C4-2B (cell line): ENCODE measurements at regions not wholly inside any gene's neighbourhood (a gene's known extent, or its start where the extent isn't known, plus 50 kb on each side); places are given as distances from the start of the nearest gene placed in this dataset.

ENCODE experiments used
- H3K27ac ChIP-seq: fragments of 450-650 bp; 2 replicates; pipeline ENCODE4 v1.5.1; 2017
- CTCF ChIP-seq: fragments of 450-650 bp; conservative IDR thresholded peaks from 2 replicates; pipeline ENCODE4 v1.5.1; 2017; ENCODE audit warnings: mild to moderate bottlenecking
- ZFX ChIP-seq: fragments of 450-650 bp; IDR thresholded peaks from 2 replicates; pipeline ENCODE4 v1.6.1; 2017

- TF ChIP-seq ZFX, result no peak
- no peak for TF ChIP-seq CTCF
- H3K27ac ChIP-seq, result no peak overlapping the region
These were observed 1092.3 kb downstream of the EFNB2 start for GRCh38 chr13:105442949-105443699.

GRCh38 chr13:105442040-105442439 is 1093.4 kb downstream of the EFNB2 start:
- H3K27ac ChIP-seq, result no peak overlapping the region
- no peak for TF ChIP-seq CTCF
- no peak for TF ChIP-seq ZFX

- TF ChIP-seq ZFX (no peak), CTCF (no peak)
- H3K27ac ChIP-seq, result no peak overlapping the region
These were observed 1094.3 kb downstream of the EFNB2 start for GRCh38 chr13:105441051-105441750.

- no peak overlapping the region for H3K27ac ChIP-seq
- TF ChIP-seq CTCF, result no peak
- TF ChIP-seq ZFX, result no peak
These were observed 1098.5 kb downstream of the EFNB2 start for GRCh38 chr13:105436943-105437342.

- TF ChIP-seq ZFX, result no peak
- TF ChIP-seq CTCF, result no peak
These were observed 1103.0 kb downstream of the EFNB2 start for GRCh38 chr13:105432438-105432837.

GRCh38 chr13:105428811-105429210 is 1106.7 kb downstream of the EFNB2 start:
- no peak for TF ChIP-seq ZFX
- no peak overlapping the region for H3K27ac ChIP-seq

More at GRCh38 chr13:105432438-105432837, 1103.0 kb downstream of the EFNB2 start:
- H3K27ac ChIP-seq, result no peak overlapping the region

GRCh38 chr13:105426441-105426840 is 1109.0 kb downstream of the EFNB2 start:
- no peak overlapping the region for H3K27ac ChIP-seq
- TF ChIP-seq CTCF (no peak), ZFX (no peak)

- H3K27ac ChIP-seq, result no peak overlapping the region
- TF ChIP-seq ZFX, result no peak
- no peak for TF ChIP-seq CTCF
These were observed 1120.8 kb downstream of the EFNB2 start for GRCh38 chr13:105414639-105415038.
